ENCODE measurements at regions not wholly inside any gene's neighbourhood (a gene's known extent, or its start where the extent isn't known, plus 50 kb on each side); places are given as distances from the start of the nearest gene placed in this dataset.
"Not testable (repeated sequence)": the region's sequence is repeated elsewhere in the genome, so short reads cannot be mapped to it uniquely, and the experiment has no call there.

GRCh38 chr5:100188778-100189177, 346.4 kb upstream of the FAM174A start:
- Mint-ChIP-seq H3K27ac (no peak overlapping the region), H3K27me3 (no peaks in the 10 kb centered on the region), H3K9me3 (peaks cover 5% of the 10 kb centered on the region), H3K4me3 (no peak overlapping the region), H3K4me1 (ENCODE audit: low read depth) (no peaks in the 10 kb centered on the region), H3K36me3 (ENCODE audit: low read depth) (no peaks in the 10 kb centered on the region)

- H3K27ac Mint-ChIP-seq = no peak overlapping the region
- H3K9me3 Mint-ChIP-seq = peaks cover 3% of the 10 kb centered on the region
- H3K4me3 Mint-ChIP-seq = no peak overlapping the region
- H3K27me3 Mint-ChIP-seq = no peaks in the 10 kb centered on the region
- H3K4me1 Mint-ChIP-seq (ENCODE audit: low read depth) = no peaks in the 10 kb centered on the region
- no peaks in the 10 kb centered on the region for H3K36me3 Mint-ChIP-seq (ENCODE audit: low read depth)
Observed at GRCh38 chr5:100188339-100188738, 346.8 kb upstream of the FAM174A start.

GRCh38 chr5:100186181-100186580, 349.0 kb upstream of the FAM174A start:
- peaks cover 3% of the 10 kb centered on the region for H3K9me3 Mint-ChIP-seq
- H3K4me3 Mint-ChIP-seq = no peak overlapping the region
- H3K27me3 Mint-ChIP-seq = no peaks in the 10 kb centered on the region
- H3K36me3 Mint-ChIP-seq (ENCODE audit: low read depth) = no peaks in the 10 kb centered on the region
- no peak overlapping the region for H3K27ac Mint-ChIP-seq
- H3K4me1 Mint-ChIP-seq (ENCODE audit: low read depth) = no peaks in the 10 kb centered on the region

- no peaks in the 10 kb centered on the region for H3K36me3 Mint-ChIP-seq (ENCODE audit: low read depth)
- no peaks in the 10 kb centered on the region for H3K27me3 Mint-ChIP-seq
- no peak overlapping the region for H3K27ac Mint-ChIP-seq
- H3K9me3 Mint-ChIP-seq = no peaks in the 10 kb centered on the region
- H3K4me1 Mint-ChIP-seq (ENCODE audit: low read depth) = no peaks in the 10 kb centered on the region
- H3K4me3 Mint-ChIP-seq = no peak overlapping the region
Observed at GRCh38 chr5:100182402-100182801, 352.8 kb upstream of the FAM174A start.

- no peaks in the 10 kb centered on the region for H3K36me3 Mint-ChIP-seq (ENCODE audit: low read depth)
- no peak overlapping the region for H3K4me3 Mint-ChIP-seq
- H3K27me3 Mint-ChIP-seq = no peaks in the 10 kb centered on the region
- H3K4me1 Mint-ChIP-seq (ENCODE audit: low read depth) = no peaks in the 10 kb centered on the region
- H3K9me3 Mint-ChIP-seq = peaks cover 9% of the 10 kb centered on the region
- no peak overlapping the region for H3K27ac Mint-ChIP-seq
Observed at GRCh38 chr5:100175346-100175745, 359.8 kb upstream of the FAM174A start.

- no peaks in the 10 kb centered on the region for H3K36me3 Mint-ChIP-seq (ENCODE audit: low read depth)
- no peaks in the 10 kb centered on the region for H3K27me3 Mint-ChIP-seq
- no peak overlapping the region for H3K4me3 Mint-ChIP-seq
- H3K9me3 Mint-ChIP-seq = peaks cover 7% of the 10 kb centered on the region
- H3K27ac Mint-ChIP-seq = no peak overlapping the region
- no peaks in the 10 kb centered on the region for H3K4me1 Mint-ChIP-seq (ENCODE audit: low read depth)
Observed at GRCh38 chr5:100165309-100165708, 369.9 kb upstream of the FAM174A start.

GRCh38 chr5:100161868-100162267, 373.3 kb upstream of the FAM174A start:
- Mint-ChIP-seq H3K27ac (no peak overlapping the region), H3K4me1 (ENCODE audit: low read depth) (no peaks in the 10 kb centered on the region), H3K4me3 (no peak overlapping the region), H3K27me3 (no peaks in the 10 kb centered on the region), H3K36me3 (ENCODE audit: low read depth) (no peaks in the 10 kb centered on the region), H3K9me3 (peaks cover 7% of the 10 kb centered on the region)

GRCh38 chr5:100157066-100157465, 378.1 kb upstream of the FAM174A start:
- H3K4me1 Mint-ChIP-seq (ENCODE audit: low read depth) = no peaks in the 10 kb centered on the region
- H3K27ac Mint-ChIP-seq = no peak overlapping the region
- peaks cover 3% of the 10 kb centered on the region for H3K9me3 Mint-ChIP-seq
- H3K4me3 Mint-ChIP-seq = no peak overlapping the region
- H3K27me3 Mint-ChIP-seq = no peaks in the 10 kb centered on the region
- no peaks in the 10 kb centered on the region for H3K36me3 Mint-ChIP-seq (ENCODE audit: low read depth)

GRCh38 chr5:100148239-100148638, 386.9 kb upstream of the FAM174A start:
- Mint-ChIP-seq H3K4me3 (no peak overlapping the region), H3K36me3 (ENCODE audit: low read depth) (no peaks in the 10 kb centered on the region), H3K9me3 (no peaks in the 10 kb centered on the region), H3K4me1 (ENCODE audit: low read depth) (no peaks in the 10 kb centered on the region), H3K27ac (no peak overlapping the region), H3K27me3 (no peaks in the 10 kb centered on the region)

GRCh38 chr5:100142607-100143006, 392.6 kb upstream of the FAM174A start:
- H3K4me1 Mint-ChIP-seq (ENCODE audit: low read depth) = no peaks in the 10 kb centered on the region
- no peak overlapping the region for H3K4me3 Mint-ChIP-seq
- no peaks in the 10 kb centered on the region for H3K27me3 Mint-ChIP-seq
- no peaks in the 10 kb centered on the region for H3K36me3 Mint-ChIP-seq (ENCODE audit: low read depth)
- H3K27ac Mint-ChIP-seq = no peak overlapping the region
- no peaks in the 10 kb centered on the region for H3K9me3 Mint-ChIP-seq

GRCh38 chr5:100131161-100131560, 404.0 kb upstream of the FAM174A start:
- Mint-ChIP-seq H3K4me1 (ENCODE audit: low read depth) (no peaks in the 10 kb centered on the region), H3K4me3 (no peak overlapping the region), H3K9me3 (no peaks in the 10 kb centered on the region), H3K36me3 (ENCODE audit: low read depth) (no peaks in the 10 kb centered on the region), H3K27ac (no peak overlapping the region), H3K27me3 (no peaks in the 10 kb centered on the region)

- Mint-ChIP-seq H3K36me3 (ENCODE audit: low read depth) (no peaks in the 10 kb centered on the region), H3K4me1 (ENCODE audit: low read depth) (no peaks in the 10 kb centered on the region), H3K27me3 (no peaks in the 10 kb centered on the region), H3K4me3 (no peak overlapping the region), H3K27ac (no peak overlapping the region), H3K9me3 (no peaks in the 10 kb centered on the region)
Observed at GRCh38 chr5:100130307-100130706, 404.9 kb upstream of the FAM174A start.

- Mint-ChIP-seq H3K4me1 (ENCODE audit: low read depth) (no peaks in the 10 kb centered on the region), H3K9me3 (peaks cover 3% of the 10 kb centered on the region), H3K27me3 (no peaks in the 10 kb centered on the region), H3K27ac (no peak overlapping the region), H3K36me3 (ENCODE audit: low read depth) (no peaks in the 10 kb centered on the region), H3K4me3 (no peak overlapping the region)
Observed at GRCh38 chr5:100119903-100120302, 415.3 kb upstream of the FAM174A start.

- peaks cover 27% of the 10 kb centered on the region for H3K9me3 Mint-ChIP-seq
- no peak overlapping the region for H3K4me3 Mint-ChIP-seq
- no peak overlapping the region for H3K27ac Mint-ChIP-seq
- H3K27me3 Mint-ChIP-seq = no peaks in the 10 kb centered on the region
- no peaks in the 10 kb centered on the region for H3K36me3 Mint-ChIP-seq (ENCODE audit: low read depth)
- H3K4me1 Mint-ChIP-seq (ENCODE audit: low read depth) = no peaks in the 10 kb centered on the region
Observed at GRCh38 chr5:100110497-100110896, 424.7 kb upstream of the FAM174A start.

- Mint-ChIP-seq H3K4me1 (ENCODE audit: low read depth) (no peaks in the 10 kb centered on the region), H3K27ac (no peak overlapping the region), H3K36me3 (ENCODE audit: low read depth) (no peaks in the 10 kb centered on the region), H3K27me3 (no peaks in the 10 kb centered on the region), H3K4me3 (no peak overlapping the region), H3K9me3 (peaks cover 27% of the 10 kb centered on the region)
Observed at GRCh38 chr5:100108883-100109282, 426.3 kb upstream of the FAM174A start.

GRCh38 chr5:100103592-100104119, 431.5 kb upstream of the FAM174A start:
- not testable (repeated sequence) for H3K27ac Mint-ChIP-seq; H3K4me1 Mint-ChIP-seq (ENCODE audit: low read depth); H3K27me3 Mint-ChIP-seq; H3K4me3 Mint-ChIP-seq; H3K9me3 Mint-ChIP-seq; H3K36me3 Mint-ChIP-seq (ENCODE audit: low read depth)

All from stimulated activated naive CD8-positive, alpha-beta T cell treated with anti-CD3 and anti-CD28 coated beads, Interleukin-15, Interleukin-2, amounts not matched to agents 100 ng/mL and 50 ng/mL, for 24 hours (primary cell).